Activated CD4-positive, alpha-beta T cell treated with anti-CD3 and anti-CD28 coated beads, Interleukin-2, Interleukin-6, amounts not matched to agents 100 ng/mL and 50 ng/mL, durations not matched to agents 16 hours and 8 hours (primary cell): ENCODE measurements at regions not wholly inside any gene's neighbourhood (a gene's known extent, or its start where the extent isn't known, plus 50 kb on each side); places are given as distances from the start of the nearest gene placed in this dataset.
"Not testable (repeated sequence)": the region's sequence is repeated elsewhere in the genome, so short reads cannot be mapped to it uniquely, and the experiment has no call there.

Experiments
- DNase-seq: peaks from one replicate; pipeline ENCODE4 v3.0.0-alpha.2; 2020

DNA sequence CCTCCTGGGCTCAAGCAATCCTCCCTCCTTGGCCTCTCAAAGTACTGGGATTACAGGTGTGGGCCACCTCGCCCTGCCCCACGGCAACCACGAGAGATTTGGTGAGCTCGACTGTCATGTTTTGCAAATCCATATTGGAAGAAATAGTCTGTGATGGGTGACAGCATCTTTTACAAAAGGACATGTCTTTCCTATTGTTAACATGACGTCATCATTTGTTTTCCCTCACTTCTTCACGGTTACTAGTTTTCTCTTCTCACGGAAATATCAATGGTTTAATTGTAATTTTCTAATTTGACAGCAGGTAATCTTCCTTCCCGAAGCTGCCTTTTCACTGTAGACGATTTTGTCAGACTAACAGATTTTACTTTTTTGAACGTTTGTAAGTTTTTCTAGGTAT, 110.8 kb upstream of the GREM2 start:
- DNase-seq = no peak

DNA sequence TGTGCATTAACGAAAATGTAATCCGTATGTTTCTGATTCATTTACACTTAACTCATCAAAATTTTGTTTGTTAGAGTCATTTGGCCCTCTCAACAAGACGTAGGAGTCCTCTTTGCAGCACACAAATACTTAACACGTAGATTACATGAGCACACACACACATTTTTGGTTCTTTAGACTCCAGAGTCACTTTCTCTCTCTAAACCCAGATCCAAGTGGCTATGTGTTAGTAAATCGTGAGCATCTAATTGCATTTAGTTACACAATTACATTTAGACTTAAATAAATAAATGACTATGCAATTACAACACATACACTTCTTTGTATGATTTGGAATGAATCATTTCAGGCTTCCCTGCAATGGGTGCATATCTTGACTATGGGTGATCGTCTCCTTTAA, 109.0 kb upstream of the GREM2 start:
- DNase-seq = no peak

DNA sequence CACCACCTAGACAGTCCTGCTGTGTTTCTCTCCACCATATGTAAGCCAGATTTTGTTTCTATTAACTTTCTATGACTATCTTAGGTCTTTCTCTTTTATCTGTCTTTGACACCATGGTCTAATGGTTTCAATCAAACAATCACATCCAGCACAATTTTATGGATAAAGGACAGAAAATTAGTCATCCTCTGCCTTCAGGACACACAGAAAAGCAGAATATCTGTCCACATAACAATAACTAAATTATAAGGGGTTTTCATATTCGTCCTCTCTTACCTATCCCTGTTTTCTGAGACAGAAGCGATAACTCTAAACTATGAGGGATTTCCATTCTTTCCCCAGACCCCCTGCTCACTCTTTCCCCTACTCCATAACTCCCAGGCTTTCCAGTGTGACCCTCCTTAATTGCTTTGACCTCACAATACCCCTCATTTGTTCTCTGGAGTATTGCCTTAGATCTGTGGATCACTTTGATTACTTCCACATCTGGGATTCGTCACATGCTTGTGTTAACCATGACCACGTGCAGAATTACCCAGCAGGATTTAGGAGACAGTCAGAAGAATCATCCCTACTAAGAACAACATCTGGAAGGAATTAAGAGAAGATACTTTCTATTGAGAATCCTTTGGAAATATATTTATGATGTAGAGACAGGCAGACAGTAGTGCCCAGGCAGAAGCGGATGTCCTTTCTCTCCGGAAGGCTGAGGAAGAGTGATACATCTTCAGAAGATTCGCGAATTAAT, 108.2 kb upstream of the GREM2 start:
- DNase-seq = no peak

DNA sequence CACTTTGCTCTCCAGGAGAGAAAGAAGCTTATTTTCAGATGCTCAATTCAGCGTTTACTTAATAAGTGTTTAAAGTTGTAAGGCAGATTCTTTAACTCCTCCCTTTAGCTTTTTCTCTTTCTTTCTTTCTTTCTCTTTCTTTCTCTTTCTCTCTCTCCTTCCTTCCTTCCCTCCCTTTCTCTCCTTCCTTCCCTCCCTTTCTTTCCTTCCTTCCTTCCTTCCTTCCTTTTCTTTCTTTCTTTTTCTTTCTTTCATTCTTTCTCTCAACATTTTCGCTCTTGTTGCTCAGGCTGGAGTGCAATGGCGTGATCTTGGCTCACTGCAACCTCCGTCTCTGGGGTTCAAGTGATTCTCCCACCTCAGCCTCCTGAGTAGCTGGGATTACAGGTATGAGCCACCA, 104.6 kb upstream of the GREM2 start:
- not testable (repeated sequence) for DNase-seq

DNA sequence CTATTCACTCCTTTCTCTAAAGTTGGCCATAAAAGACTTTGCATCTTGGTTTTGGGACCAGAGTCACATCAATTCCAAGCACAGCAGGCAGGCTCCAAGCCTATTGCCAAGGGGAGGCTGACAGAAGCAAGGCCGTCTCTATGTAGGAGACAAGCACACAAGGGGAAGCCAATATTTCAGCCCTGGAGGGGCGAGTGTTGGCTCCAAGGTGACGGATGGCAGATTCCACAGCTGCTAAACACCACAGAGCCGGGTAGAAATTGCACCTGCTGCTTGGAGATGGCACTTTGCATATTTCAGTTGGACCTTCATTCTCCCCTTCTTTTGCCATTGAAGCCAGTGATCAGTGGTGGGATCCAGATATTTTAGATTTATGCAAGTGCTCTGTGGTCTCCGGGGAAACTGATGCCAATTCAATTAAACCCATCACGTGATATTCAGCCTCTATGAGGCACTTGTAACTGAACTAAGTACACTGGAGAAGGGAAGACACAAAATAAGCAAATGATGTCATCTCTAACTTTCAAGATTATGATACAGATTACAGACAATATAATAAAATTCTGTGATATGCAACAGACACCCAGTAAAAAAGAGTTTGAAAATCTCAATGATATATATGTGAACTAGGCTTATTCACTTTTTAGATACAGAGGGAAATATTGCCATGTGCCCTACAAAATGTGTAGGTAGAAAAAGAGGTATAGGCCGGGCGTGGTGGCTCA, 102.8 kb upstream of the GREM2 start:
- DNase-seq = no peak

DNA sequence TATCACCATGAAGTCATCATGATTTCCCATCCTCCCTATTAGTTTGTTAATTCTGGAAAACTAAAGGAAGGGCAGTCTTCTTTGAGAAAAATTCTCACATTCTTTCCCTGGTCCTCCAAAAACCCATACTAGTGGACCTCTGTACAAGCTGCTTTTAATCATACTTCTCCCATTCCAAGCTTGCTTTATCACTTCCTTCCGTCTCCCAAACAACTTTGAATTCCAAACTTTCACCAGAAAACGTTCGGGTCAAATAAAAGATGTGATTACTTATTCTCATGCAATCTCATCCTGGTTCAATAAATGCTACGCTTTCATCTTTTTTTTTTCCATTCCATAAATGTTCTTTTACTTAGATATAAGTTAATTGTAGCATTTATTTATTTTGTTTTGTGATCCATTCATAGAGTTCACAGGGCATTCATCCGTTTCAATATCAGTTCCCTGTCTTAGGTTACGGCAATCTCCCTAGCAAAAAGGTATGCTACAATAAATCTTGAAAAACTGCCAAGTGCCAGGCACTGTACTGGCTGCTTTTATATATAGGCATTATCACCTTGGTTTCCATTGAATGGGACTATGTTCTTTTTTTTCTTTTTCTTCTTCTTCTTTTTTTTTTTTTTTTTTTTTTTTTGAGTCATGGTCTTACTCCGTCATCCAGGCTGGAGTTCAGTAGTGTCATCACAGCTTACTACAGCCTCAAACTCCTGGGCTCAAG, 100.2 kb upstream of the GREM2 start:
- DNase-seq = no peak

DNA sequence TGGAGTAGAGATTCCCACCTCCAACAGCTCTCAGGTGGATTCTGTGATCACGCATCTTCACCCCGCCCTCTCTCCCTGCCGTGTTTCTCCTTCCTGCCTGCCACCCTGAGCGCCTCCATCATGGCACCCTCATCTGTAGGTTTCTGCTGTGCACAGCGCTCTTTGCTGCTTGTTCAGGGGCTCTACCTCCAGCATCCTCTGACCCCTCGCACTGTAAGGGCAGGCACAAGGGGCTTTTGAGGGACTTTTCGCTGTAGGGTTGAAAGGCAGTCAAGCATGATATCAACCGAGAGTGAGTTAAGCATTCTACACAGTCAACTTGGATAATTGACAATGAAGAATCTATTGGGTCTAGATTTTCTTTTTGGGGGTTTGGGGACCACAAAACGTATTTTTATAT, 99.1 kb upstream of the GREM2 start:
- DNase-seq = no peak

DNA sequence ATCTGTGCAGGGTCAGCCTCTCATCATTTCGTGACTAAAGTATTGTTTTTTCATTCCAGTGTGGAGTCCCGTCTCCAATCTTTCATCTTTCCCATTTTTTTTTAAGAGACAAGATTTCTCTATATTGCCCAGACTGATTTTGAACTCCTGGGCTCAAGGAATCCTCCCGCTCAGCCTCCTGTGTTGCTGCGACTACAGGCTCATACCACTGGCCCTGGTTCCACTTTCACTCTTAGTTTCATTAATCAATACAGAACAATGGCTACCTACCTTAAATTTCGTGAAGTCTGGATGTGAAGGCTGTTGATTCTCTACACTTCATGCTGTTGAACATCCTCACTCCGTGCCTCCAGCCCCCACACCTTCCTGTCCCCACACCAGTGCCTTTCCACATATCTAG, 97.7 kb upstream of the GREM2 start:
- no peak for DNase-seq

DNA sequence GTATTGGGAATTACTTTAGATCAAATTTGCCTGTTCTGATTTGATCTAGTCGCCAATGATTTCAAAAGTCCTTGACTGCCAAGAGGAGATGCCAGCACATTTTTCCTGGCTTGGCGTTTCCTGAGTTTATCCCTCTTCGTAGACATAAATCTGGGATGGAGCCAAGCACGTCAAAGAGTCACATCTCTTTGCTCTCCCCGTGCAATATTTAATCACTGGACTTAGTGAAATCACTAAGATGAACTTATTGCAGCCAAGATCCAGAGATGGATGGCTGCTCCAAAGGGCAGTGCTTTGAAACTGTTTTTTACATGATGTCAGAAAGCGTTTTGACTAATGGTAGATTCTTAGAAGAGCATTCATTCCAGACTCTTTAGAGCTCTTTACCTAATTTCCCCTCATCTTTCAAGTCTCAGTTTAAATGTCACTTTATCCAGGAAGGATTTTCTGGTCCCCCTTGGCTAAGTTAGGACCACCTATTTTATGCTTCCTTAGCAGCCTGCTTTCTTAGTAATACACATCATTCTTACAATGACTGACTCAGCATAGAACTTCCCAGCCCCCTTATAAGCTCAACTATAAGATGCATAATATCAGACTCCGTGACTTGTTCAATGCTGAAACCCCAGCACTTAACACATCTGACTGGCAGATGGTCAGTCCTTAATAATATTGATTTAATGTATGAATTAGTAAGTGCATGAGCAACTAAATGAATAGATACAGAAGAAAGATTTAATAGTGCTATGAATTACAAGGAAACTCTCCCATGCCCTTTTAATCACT, 94.4 kb upstream of the GREM2 start:
- DNase-seq = no peak

DNA sequence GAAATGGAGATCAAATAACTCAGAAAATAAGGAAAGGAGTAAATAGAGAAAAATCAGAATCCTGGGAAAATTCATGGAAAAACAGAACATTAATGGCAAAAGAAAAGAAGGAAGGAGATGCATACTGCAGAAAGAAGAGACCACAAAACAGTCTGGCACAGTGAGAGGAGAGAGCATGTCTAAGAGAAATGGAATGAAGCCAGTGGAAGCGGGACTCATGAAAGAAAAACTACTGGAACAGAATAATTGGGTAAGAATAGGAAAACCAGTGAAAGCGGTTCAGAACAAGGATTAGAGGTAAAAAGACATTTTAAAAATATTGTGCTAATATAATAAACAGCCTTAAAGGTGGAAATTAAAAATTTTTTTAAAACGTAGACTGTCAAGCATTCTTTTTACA, 93.6 kb upstream of the GREM2 start:
- DNase-seq = no peak

DNA sequence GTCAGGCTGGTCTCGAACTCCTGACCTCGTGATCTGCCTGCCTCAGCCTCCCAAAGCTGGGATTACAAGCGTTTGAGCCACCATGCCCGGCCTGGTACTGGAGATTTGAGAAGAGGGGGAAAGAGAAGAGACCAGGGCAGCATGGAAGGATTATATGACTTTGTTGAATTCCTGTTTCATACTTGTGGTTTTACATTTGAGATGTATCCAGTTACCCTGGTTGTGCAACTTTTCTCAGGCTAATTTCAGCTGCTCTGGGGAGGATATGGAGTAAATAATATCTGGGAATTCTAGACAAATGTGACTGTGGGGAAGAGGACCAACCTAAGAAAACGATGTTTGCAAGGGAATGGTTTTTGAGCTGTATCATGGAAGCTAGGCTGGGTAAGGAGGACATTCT, 89.5 kb upstream of the GREM2 start:
- no peak for DNase-seq

DNA sequence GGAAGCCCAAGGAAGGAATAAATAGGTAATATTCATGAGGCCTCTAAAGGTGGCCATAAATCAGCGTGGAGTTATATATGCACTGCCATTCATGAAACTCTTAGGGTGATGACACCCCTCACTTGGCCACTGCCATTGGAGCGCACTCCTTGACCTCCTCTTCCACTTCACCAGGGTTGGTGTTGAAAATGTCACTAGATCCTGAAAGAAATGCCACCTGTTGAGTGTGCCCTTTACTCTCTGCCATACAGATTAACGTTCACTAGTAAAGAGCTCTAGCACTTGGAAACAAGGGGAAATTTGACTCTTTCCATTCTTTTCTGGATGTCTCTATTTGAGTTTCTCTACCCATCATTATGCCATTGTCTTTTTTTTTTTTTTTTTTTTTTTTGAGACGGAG, 83.5 kb upstream of the GREM2 start:
- no peak for DNase-seq

DNA sequence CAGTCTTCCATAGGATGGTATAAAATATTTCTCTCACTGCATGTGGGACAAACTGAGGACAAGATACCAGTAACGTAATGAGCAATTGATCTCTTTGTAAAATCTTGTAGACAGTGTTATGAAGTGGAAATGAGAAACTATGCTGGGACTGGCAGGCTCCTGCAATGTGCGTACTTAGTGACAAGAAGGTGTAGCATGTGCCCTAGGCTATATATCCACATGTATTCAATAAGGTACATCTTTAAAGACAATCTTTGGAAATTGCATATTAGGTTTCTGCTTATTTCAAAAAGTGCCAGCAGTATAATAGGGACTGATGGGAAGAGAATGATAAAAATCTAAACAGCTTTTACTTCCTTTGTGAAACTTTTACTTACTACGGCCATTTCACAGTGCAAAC, 81.9 kb upstream of the GREM2 start:
- no peak for DNase-seq

DNA sequence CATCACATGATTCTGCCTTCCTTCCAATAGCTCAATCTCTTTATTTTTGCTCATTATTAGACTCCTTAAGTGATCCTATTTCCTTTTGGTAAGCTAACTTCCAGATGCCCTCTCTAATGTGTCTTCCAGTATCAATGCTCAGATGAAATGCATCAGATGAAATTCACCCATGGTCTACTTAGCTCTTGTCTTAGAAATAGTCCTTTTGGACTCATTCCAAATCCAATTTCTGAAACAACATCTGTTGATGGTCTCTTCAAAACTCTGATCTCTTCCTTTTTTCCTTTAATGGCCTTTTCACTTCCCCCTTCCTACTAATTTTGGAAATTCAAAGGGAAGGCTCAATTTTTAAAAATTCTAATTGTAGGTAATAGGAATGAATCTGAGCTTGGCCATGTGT, 81.1 kb upstream of the GREM2 start:
- DNase-seq = no peak

DNA sequence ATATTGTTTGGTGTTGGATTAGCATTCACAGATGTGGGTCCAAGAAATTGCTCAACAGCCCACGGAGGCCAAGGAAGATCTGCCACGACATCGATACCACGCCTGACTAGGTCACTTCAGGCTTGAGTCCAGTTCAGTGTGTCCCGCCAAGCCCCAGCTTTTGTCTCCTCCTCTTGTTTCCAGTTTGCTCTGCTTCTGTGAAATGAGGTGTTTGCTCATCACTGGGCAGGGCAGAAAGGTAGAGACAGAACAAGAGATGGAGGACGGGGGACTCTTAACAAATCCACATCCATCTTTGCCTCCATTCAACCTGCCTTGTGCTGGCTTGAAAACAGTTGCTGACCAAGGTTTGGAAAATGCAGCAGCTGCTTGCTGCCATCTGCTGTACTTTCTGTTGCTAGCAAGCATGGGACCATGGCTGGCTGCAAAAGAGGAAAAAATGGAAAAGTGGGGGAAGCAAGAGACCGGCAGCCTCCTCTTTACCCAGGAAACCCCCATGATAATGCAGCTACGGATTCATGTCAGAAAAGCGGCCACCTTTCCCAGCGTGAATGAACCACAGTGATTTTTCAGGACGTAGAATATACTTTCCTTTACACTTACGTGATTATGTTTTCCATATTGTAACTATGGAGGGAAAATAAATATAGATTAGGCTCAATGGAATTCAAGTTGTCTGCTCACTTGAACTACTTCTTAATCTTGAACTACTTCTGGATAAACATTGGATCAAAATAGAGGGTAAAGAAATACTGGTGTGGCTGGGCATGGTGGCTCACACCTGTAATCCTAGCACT, 80.2 kb upstream of the GREM2 start:
- DNase-seq = peak; percentile 2

DNA sequence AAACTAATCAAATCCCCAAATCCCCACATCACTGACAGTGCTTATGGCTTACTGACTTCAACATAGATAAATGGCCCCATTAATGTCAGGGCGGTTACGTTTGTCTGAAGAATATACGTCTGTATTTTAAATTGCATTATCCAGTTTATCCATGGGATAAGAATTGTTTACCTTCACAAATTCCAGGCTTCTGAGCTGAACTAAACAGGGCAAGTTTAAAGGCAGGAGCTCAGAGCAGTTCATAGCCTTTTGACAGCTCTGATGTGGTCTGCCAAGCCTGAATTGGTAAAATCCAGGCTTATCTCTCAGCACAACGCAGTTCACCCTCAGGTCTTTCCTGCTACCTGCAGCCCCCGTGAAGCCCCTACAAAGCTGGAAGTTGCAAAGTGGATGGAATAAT, 79.5 kb upstream of the GREM2 start:
- no peak for DNase-seq

DNA sequence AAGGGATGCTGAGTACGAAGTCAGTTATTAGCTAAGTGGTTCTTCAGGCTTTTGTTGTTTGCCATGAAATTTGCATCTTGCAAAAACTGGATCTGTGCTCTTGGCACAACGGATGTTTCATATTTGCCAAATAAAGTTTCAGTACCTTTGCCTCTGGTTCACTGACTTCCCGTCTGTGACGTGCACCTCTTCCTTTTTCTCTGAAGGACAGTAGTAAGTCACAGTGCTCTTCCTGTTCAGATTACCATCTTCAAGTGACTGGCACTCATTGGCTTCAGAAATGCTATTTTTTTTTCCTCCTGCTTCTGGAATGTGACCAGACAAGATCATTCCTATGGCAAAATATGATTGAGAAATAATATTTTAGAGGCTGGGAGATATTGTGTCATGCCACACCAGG, 75.9 kb upstream of the GREM2 start:
- DNase-seq = peak; percentile 50

DNA sequence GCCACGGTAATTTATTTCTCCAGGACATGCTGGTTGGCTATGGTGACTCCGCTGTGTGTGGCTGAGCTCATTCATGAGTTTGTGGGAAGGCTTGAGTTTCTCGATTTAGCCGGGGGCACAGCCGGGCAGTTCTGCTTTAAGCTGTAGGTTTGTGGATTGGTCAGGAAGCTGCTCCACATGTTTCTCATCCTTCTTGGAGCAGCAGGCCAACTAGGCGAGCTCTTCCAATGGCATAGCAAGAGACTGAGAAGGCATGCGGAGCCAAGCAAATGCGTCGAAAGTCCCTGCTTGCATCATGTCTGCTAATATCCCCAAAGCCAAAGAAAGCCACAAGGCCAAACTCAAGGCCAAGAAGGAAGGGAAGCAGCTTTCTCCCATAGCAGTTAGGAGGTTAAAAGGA, 71.6 kb upstream of the GREM2 start:
- no peak for DNase-seq

DNA sequence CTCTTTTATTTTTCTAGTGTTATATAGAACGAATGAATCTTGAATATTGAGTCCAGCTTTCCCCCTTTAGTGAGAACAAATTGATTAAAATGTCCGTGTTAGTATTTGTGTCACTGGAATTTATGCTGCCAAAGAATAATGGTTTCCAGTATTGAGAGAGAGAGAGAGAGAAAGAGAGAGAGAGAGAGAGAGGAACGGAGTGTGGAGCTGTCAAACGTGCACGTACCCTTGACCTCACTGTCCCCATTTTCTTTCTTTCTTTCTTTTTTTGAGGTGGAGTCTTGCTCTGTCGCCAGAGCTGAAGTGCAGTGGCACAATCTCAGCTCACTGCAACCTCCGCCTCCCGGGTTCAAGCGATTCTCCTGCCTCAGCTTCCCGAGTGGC, 70.9 kb upstream of the GREM2 start:
- DNase-seq = no peak

DNA sequence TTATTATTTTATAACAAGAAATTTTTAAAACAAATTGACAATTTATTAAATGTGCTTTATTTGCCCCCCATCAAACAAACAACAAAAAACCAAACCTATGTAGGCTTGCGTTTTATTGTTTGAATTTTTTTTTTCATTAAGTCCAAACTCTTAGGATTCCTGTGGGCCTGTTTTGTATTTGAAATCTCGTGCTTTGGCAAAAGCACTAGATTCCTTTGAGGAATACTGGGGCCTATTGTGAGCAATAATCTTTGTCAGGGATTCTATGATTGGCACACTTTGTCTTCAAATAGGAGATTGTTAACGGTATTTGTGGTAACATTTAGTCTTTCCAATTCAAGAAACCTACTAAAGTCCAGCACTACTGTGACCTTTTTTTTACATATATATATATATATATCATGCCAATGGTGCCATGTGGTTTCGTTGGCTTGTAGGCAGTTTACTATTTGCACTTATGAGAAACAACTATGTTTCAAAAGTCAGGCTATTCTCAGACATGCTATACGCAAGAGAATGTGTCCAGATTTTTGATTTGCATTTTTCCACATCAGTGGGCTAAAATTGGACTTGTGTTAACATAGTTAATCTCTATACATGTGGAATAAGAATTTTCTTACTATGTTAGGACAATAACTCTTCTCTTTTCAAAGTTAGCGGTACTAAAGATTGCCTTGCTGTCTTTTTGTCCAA, 70.4 kb upstream of the GREM2 start:
- DNase-seq = no peak

DNA sequence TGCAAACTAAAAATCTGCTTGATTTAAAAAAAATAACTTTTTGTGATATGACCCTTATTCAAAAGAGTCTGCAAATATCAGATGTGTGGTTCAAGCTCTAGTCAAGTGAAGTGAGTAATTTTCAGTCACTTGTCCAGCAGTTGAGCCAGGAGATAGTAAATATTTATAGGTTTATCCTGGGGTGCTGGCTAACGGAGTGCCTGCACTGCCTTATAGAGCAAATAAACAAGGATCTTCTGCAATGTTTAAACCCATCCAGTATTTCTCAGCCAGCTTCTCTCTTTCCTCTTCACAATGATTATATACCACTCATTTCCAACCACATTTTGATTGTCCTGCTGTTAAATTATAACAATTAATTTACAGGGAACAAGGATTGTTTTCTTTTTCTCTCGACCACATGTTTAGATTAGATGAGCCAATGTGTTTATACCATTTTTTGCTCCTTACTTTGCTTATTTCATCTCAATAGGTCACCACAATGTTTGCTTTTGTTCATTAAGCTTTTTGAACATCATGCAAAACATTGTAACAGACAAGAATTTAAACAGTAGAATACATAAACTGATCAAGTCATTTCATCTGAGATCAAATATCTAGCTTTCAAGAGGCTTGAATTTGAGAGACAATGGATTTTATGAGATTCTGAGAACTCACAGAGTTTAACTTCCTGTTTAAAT, 60.3 kb upstream of the GREM2 start:
- no peak for DNase-seq
